ENCODE measurements at regions not wholly inside any gene's neighbourhood (a gene's known extent, or its start where the extent isn't known, plus 50 kb on each side); places are given as distances from the start of the nearest gene placed in this dataset.

DNA sequence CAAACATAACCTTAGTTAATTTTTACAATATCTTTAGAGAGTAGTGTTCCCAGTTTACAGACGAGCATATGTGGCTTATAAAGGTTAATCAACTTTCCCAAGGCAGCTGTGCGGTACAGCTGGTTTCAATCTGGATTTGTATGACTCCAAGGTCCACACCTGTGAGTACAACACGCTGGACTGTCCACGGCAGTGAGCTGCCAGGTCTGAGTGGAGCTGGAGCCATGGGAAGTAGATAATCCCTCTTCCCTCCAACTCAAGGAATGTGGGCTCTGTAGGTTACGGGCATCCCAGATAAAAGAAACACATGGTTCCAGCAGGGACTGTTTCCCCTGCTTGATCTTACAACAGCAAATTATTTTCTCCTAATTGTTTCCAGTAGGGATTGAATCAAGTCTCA lies 102.2 kb downstream of the SOD2 start (continued):
- TF ChIP-seq IRF1 (CRISPR knock-in tag; IDR thresholded peaks at IDR 0.05; ENCODE audit: borderline replicate concordance) (no peak), L3MBTL2 (IDR thresholded peaks at IDR 0.05) (no peak), POLR2G (IDR thresholded peaks at IDR 0.05; ENCODE audit: low read depth, low read length) (no peak), NFATC3 (IDR thresholded peaks at IDR 0.05) (no peak), E2F5 (CRISPR knock-in tag; IDR thresholded peaks at IDR 0.05) (no peak), CTBP1 (IDR thresholded peaks at IDR 0.05; ENCODE audit: borderline replicate concordance) (no peak), TAF7 (tag; IDR thresholded peaks at IDR 0.05) (no peak), ZC3H4 (CRISPR knock-in tag; IDR thresholded peaks at IDR 0.05; ENCODE audit: borderline replicate concordance) (no peak), ZKSCAN8 (CRISPR knock-in tag; IDR thresholded peaks at IDR 0.05) (no peak), NR2F6 (CRISPR knock-in tag; IDR thresholded peaks at IDR 0.05) (no peak), PBX2 (CRISPR knock-in tag; IDR thresholded peaks at IDR 0.05; ENCODE audit: low read depth) (no peak), PBX2 (tag; conservative IDR thresholded peaks at IDR 0.05; ENCODE audit: low read depth) (no peak), USF1 (CRISPR knock-in tag; IDR thresholded peaks at IDR 0.05) (no peak), ZNF184 (CRISPR knock-in tag; IDR thresholded peaks at IDR 0.05) (no peak)

All from K562 (cell line).